K562 (cell line): ENCODE measurements at regions not wholly inside any gene's neighbourhood (a gene's known extent, or its start where the extent isn't known, plus 50 kb on each side); places are given as distances from the start of the nearest gene placed in this dataset.

ENCODE experiments used
- CBFA2T3 ChIP-seq: fragments of 450-650 bp; IDR thresholded peaks from 2 replicates; pipeline ENCODE4 v1.6.1; 2017
- NFYB ChIP-seq: IDR thresholded peaks from 2 replicates; pipeline ENCODE4 v1.6.1; 2011; ENCODE audit warnings: mild to moderate bottlenecking, moderate library complexity; ENCODE audit not compliant: insufficient read length; ENCODE audit errors: extremely low read depth

DNA sequence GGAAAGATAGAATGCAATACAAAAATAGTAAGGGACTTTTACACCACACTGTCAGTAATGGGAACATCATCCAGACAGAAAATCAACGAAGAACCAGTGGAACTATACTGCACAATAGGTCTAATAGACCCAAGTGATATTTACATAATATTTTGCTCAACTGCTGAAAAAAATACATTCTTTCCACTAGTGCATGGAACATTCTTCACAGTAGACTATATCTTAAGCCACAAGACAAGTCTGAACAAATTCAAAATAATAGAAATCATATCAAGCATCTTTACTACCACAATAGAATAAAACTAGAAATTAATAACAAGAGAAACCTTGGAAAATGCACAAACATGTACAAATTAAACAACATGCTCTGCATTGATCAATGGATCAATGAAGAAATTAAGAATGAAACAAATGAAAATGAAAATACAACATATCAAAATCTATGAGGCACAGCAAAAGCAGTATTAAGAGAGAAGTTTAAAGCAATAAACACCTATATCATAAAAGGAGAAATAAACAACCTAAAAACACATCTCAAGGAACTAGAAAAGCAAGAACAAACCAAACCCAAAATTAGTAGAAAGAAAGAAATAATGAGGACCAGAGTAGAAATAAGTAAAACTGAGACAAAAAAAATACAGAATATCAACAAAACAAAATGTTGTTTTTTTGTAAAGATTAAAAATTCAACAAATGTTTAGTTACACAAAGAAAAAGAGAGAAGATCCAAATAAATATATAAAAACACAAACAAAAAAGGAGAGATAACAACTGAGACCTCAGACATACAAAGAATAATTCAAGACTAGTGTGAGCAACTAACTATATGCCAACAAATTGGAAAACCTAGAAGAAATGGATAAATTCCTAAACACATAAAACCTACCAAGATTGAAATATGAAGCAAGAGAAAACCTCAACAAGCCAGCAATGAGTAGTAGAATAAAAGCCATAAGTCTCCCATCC, 51.5 kb upstream of the ANTXR2 start (continued):
- no peak for TF ChIP-seq NFYB
- no peak for TF ChIP-seq CBFA2T3
